ENCODE measurements at regions not wholly inside any gene's neighbourhood (a gene's known extent, or its start where the extent isn't known, plus 50 kb on each side); places are given as distances from the start of the nearest gene placed in this dataset.
A peak's percentile ranks its signal among the peaks of the same experiment; 100 is the strongest.

GRCh38 chr5:74055486-74056106 lies 429.6 kb downstream of the ARHGEF28 start:
- H3K9me3 ChIP-seq (replicated peaks; ENCODE audit: control insufficient read depth, insufficient read depth, low read length), result no peaks in the 10 kb centered on the region
- ChIA-PET CTCF (interaction anchor here (1.1 to 2.0 kb wide), 3 partner anchors 11 to 586 kb away, joined by 4 to 8 read pairs (median 5); partner anchors contain the start of gene ENC1), RAD21 (ENCODE audit: unreplicated experiment) (interaction anchor here (0.7 to 1.5 kb wide), 7 partner anchors 9 to 585 kb away, joined by 3 to 11 read pairs (median 3); partner anchors contain the start of gene ENC1), SMC1A (ENCODE audit: uncharacterized antibody, unreplicated experiment) (interaction anchor here (0.7 to 1.8 kb wide), 15 partner anchors 10 to 591 kb away, joined by 3 to 7 read pairs (median 3); no protein-coding TSS in a partner anchor), POLR2A (no interaction called here)
- H4K20me1 ChIP-seq (ENCODE audit: control insufficient read depth, insufficient read depth), result no peaks in the 10 kb centered on the region
- ATAC-seq (peak; percentile 73), DNase-seq (ENCODE audit: low read depth, low spot score) (no peak), FAIRE-seq (no peak)
- no peaks in the 10 kb centered on the region for H3K36me3 ChIP-seq (ENCODE audit: control insufficient read depth in 2 of 2, insufficient read depth in 2 of 2, low read length in 1 of 2)
- no peak overlapping the region for H3K9ac ChIP-seq (ENCODE audit: control insufficient read depth, insufficient read depth, low read length)
- no peaks in the 10 kb centered on the region for H3K4me1 ChIP-seq (ENCODE audit: control insufficient read depth, insufficient read depth, low read length)
- no peaks in the 10 kb centered on the region for H3K27me3 ChIP-seq (replicated peaks in 1 of 2; ENCODE audit: control insufficient read depth in 2 of 2, insufficient read depth in 2 of 2, low read length in 1 of 2)
- H3K79me2 ChIP-seq (ENCODE audit: control insufficient read depth, insufficient read depth, low read length), result no peaks in the 10 kb centered on the region
- no peak overlapping the region for H3K4me3 ChIP-seq
- no peak overlapping the region for H3K4me2 ChIP-seq (ENCODE audit: control insufficient read depth, insufficient read depth)
- no peak overlapping the region for H2AFZ ChIP-seq (ENCODE audit: control insufficient read depth, low read depth, low read length)
- no TSS peak for BruUV-seq (replicated peaks)
- in situ Hi-C loops (cut with MboI), result no loop called here
- 5% methylated on average over 6 of the region's 7 CpGs for WGBS (ENCODE audit: insufficient coverage, insufficient replicate concordance, low lambda C conversion rate, missing lambda C conversion rate)
- H3K27ac ChIP-seq (ENCODE audit: control insufficient read depth, insufficient read depth), result no peak overlapping the region
- intact Hi-C loops (cut with micrococcal nuclease; ENCODE audit: unreplicated experiment), result no loop called here
- TF ChIP-seq E4F1 (IDR thresholded peaks at IDR 0.05; ENCODE audit: borderline replicate concordance, partially characterized antibody), result no peak
- no peak for TF ChIP-seq ZBTB11 (CRISPR knock-in tag; IDR thresholded peaks at IDR 0.05)
- TF ChIP-seq ELK1 (IDR thresholded peaks at IDR 0.05; ENCODE audit: low read depth, low read length), result no peak
- no peak for TF ChIP-seq EP300 (IDR thresholded peaks at IDR 0.05; ENCODE audit: borderline replicate concordance in 1 of 2, control insufficient read depth in 1 of 2, low read depth in 2 of 2, low read length in 2 of 2)
- no peak for TF ChIP-seq CUX1 (IDR thresholded peaks at IDR 0.05; ENCODE audit: insufficient replicate concordance, low read depth, low read length)
- no peak for TF ChIP-seq MTA3 (IDR thresholded peaks at IDR 0.05; ENCODE audit: borderline replicate concordance, low read length)
